Suprapubic skin (tissue), 4 donors: ENCODE measurements at regions not wholly inside any gene's neighbourhood (a gene's known extent, or its start where the extent isn't known, plus 50 kb on each side); places are given as distances from the start of the nearest gene placed in this dataset.

Experiments used
- EP300 ChIP-seq: sonication (generic); formaldehyde crosslinking; IDR thresholded peaks from one replicate; pipeline ENCODE4 v1.6.1; 2017; ENCODE audit warnings: antibody characterized with exemption
- POLR2A ChIP-seq, 2 donors: fragments of 450-650 bp; IDR thresholded peaks; one replicate each; pipeline ENCODE4 v1.6.1; 2017; ENCODE audit warnings: antibody characterized with exemption in 2 of 2, mild to moderate bottlenecking in 2 of 2, moderate library complexity in 2 of 2
- POLR2AphosphoS5 ChIP-seq, 3 donors: sonication (generic); formaldehyde crosslinking; IDR thresholded peaks; one replicate each; pipeline ENCODE4 v1.6.1; 2017; ENCODE audit warnings: antibody characterized with exemption in 3 of 3
- TF ChIP-seq, protein P1 (sequence below), 2 donors: fragments of 200-600 bp in 1 of 2; fragments of 450-650 bp in 1 of 2; sonication (generic) in 1 of 2; IDR thresholded peaks; one replicate each; pipeline ENCODE4 v1.5.1; 2016 to 2019; ENCODE audit warnings: antibody characterized with exemption in 2 of 2, mild to moderate bottlenecking in 1 of 2, moderate library complexity in 1 of 2

DNA sequence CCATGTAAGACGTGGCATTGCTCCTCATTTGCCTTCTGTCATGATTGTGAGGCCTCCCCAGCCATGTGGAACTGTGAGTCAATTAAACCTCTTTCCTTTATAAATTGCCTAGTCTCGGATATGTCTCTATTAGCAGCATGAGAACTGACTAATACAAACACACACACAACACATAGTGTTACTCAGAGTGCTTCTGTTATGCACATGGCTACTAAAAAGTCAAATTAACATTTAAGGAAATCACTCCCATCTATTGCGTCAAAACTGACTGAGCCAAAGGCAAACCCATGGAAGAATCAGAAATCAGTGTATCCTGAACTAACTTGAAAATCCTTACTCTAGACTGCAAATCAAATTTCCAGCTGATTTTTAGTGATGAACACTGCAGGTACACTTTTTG is 209.2 kb downstream of the RBM26 start:
- TF ChIP-seq, protein P1, sequence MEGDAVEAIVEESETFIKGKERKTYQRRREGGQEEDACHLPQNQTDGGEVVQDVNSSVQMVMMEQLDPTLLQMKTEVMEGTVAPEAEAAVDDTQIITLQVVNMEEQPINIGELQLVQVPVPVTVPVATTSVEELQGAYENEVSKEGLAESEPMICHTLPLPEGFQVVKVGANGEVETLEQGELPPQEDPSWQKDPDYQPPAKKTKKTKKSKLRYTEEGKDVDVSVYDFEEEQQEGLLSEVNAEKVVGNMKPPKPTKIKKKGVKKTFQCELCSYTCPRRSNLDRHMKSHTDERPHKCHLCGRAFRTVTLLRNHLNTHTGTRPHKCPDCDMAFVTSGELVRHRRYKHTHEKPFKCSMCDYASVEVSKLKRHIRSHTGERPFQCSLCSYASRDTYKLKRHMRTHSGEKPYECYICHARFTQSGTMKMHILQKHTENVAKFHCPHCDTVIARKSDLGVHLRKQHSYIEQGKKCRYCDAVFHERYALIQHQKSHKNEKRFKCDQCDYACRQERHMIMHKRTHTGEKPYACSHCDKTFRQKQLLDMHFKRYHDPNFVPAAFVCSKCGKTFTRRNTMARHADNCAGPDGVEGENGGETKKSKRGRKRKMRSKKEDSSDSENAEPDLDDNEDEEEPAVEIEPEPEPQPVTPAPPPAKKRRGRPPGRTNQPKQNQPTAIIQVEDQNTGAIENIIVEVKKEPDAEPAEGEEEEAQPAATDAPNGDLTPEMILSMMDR (IDR thresholded peaks at IDR 0.05), result no peak
- TF ChIP-seq POLR2AphosphoS5 (IDR thresholded peaks at IDR 0.05), result no peak
- no peak for TF ChIP-seq POLR2A (IDR thresholded peaks at IDR 0.05)
- no peak for TF ChIP-seq EP300
